ENCODE measurements at regions not wholly inside any gene's neighbourhood (a gene's known extent, or its start where the extent isn't known, plus 50 kb on each side); places are given as distances from the start of the nearest gene placed in this dataset.

GRCh38 chr11:109847621-109848020 is 245.6 kb upstream of the ZC3H12C start:
- Histone ChIP-seq H3K4me1 (peaks cover 0 to 10% (median 0%) of the 10 kb centered on the region in 6 donors), H3K9me3 (no peaks in the 10 kb centered on the region), H3K27me3 (replicated peaks in 1 of 7) (no peaks in the 10 kb centered on the region), H3K4me3 (no peak overlapping the region), H3K36me3 (no peaks in the 10 kb centered on the region), H3K27ac (peak overlapping the region in 2 of 8 donors; percentile 19 to 27)
- no peak for DNase-seq
- WGBS, 5 donors: 47 to 76% (median 75%) methylated on average over 1 of the region's 1 CpG
- TF ChIP-seq POLR2AphosphoS5 (IDR thresholded peaks at IDR 0.05) (no peak), POLR2A (IDR thresholded peaks at IDR 0.05) (no peak)
- TF ChIP-seq, protein P1, sequence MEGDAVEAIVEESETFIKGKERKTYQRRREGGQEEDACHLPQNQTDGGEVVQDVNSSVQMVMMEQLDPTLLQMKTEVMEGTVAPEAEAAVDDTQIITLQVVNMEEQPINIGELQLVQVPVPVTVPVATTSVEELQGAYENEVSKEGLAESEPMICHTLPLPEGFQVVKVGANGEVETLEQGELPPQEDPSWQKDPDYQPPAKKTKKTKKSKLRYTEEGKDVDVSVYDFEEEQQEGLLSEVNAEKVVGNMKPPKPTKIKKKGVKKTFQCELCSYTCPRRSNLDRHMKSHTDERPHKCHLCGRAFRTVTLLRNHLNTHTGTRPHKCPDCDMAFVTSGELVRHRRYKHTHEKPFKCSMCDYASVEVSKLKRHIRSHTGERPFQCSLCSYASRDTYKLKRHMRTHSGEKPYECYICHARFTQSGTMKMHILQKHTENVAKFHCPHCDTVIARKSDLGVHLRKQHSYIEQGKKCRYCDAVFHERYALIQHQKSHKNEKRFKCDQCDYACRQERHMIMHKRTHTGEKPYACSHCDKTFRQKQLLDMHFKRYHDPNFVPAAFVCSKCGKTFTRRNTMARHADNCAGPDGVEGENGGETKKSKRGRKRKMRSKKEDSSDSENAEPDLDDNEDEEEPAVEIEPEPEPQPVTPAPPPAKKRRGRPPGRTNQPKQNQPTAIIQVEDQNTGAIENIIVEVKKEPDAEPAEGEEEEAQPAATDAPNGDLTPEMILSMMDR (IDR thresholded peaks at IDR 0.05 in 8 of 11, conservative IDR thresholded peaks at IDR 0.05 in 3 of 11): no peak
- intact Hi-C loops (cut with DNase I; ENCODE audit: low total_unique reads): no loop called here

DNA sequence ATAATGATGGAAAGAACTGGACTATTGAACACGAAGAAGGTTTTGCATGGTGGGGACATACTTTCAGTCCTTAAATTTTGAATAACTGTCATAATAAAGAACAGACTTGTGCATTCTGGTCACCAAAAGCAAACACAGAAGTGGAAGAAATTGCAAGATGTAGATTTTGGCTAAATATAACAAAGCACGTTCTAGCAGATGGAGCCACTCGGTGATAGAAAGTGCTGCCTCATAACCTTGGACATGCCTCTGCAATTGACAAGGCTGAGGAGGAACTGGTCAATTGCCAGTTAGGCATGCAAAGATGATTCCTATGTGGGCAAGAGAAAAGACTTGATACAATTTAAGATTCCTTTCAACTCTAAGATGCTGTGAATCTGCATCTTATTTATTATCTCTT is 244.1 kb upstream of the ZC3H12C start:
- 78 to 87% (median 83%) methylated on average over 3 of the region's 3 CpGs for WGBS, 5 donors
- Histone ChIP-seq H3K27me3 (replicated peaks in 1 of 7) (no peaks in the 10 kb centered on the region), H3K9me3 (no peaks in the 10 kb centered on the region), H3K4me3 (no peak overlapping the region), H3K27ac (no peak overlapping the region), H3K4me1 (peaks cover 0 to 10% (median 0%) of the 10 kb centered on the region in 6 donors), H3K36me3 (no peaks in the 10 kb centered on the region)
- TF ChIP-seq, protein P1 (IDR thresholded peaks at IDR 0.05 in 8 of 11, conservative IDR thresholded peaks at IDR 0.05 in 3 of 11): no peak
- TF ChIP-seq POLR2AphosphoS5 (IDR thresholded peaks at IDR 0.05): no peak
- TF ChIP-seq POLR2A (IDR thresholded peaks at IDR 0.05): no peak
- no peak for DNase-seq
- intact Hi-C loops (cut with DNase I; ENCODE audit: low total_unique reads): no loop called here

GRCh38 chr11:109849946-109850345 is 243.2 kb upstream of the ZC3H12C start:
- Histone ChIP-seq H3K4me1 (peaks cover 0 to 10% (median 0%) of the 10 kb centered on the region in 6 donors), H3K27me3 (replicated peaks in 1 of 7) (no peaks in the 10 kb centered on the region), H3K9me3 (no peaks in the 10 kb centered on the region), H3K27ac (no peak overlapping the region), H3K36me3 (no peaks in the 10 kb centered on the region), H3K4me3 (no peak overlapping the region)
- TF ChIP-seq POLR2AphosphoS5 (IDR thresholded peaks at IDR 0.05) (no peak), POLR2A (IDR thresholded peaks at IDR 0.05) (no peak)
- TF ChIP-seq, protein P1 (IDR thresholded peaks at IDR 0.05 in 8 of 11, conservative IDR thresholded peaks at IDR 0.05 in 3 of 11): no peak
- intact Hi-C loops (cut with DNase I; ENCODE audit: low total_unique reads): no loop called here
- 85 to 91% (median 88%) methylated on average over 5 of the region's 5 CpGs for WGBS, 5 donors
- DNase-seq: no peak

DNA sequence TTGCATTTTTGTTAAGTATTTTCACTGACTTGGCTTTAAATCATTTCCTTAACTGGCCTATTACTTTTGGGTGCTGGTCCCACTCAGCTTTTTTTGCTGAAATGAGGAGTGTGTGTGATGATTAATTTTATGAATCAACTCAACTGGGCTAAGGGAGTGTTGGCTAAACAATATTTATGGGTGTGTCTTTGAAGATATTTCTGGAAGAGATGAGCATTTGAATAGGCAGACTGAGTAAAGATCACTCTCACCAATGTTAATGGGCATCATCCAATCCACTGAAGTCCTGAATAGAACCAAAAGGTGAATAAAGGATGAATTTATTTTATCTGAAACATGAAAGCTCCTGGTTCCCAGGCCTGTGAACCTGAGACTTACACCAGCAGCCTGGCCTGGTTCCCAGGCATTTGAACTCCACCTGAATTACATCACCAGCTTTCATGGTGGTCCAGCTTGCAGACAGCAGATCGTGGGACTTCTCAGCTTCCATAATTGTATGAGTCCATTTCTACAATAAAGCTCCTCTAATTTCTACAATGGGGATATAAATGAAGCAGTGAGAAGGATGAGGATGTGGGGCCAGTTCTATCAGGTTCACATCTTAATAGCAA is 241.3 kb upstream of the ZC3H12C start:
- Histone ChIP-seq H3K27ac (no peak overlapping the region), H3K9me3 (no peaks in the 10 kb centered on the region), H3K4me1 (no peaks in the 10 kb centered on the region), H3K4me3 (no peak overlapping the region), H3K36me3 (no peaks in the 10 kb centered on the region), H3K27me3 (replicated peaks in 1 of 7) (no peaks in the 10 kb centered on the region)
- no peak for DNase-seq
- intact Hi-C loops (cut with DNase I; ENCODE audit: low total_unique reads): no loop called here
- 66 to 76% (median 69%) methylated on average over 1 of the region's 1 CpG for WGBS, 5 donors
- TF ChIP-seq, protein P1 (IDR thresholded peaks at IDR 0.05 in 8 of 11, conservative IDR thresholded peaks at IDR 0.05 in 3 of 11): no peak
- no peak for TF ChIP-seq POLR2A (IDR thresholded peaks at IDR 0.05)
- TF ChIP-seq POLR2AphosphoS5 (IDR thresholded peaks at IDR 0.05): no peak

All from spleen (tissue), 11 donors.